Panc1 (cell line): ENCODE measurements at regions not wholly inside any gene's neighbourhood (a gene's known extent, or its start where the extent isn't known, plus 50 kb on each side); places are given as distances from the start of the nearest gene placed in this dataset.

Source experiments
- POLR2AphosphoS5 ChIP-seq: IDR thresholded peaks from 2 replicates; pipeline ENCODE4 v1.6.1; 2012; ENCODE audit warnings: mild to moderate bottlenecking, low read depth, low read length, moderate library complexity
- REST ChIP-seq, 2 experiments: IDR thresholded peaks; 2 replicates each; pipeline ENCODE4 v1.6.1; 2011 to 2012; ENCODE audit warnings: low read depth in 2 of 2, control low read depth in 1 of 2, low read length in 1 of 2, mild to moderate bottlenecking in 1 of 2, moderate library complexity in 1 of 2; ENCODE audit not compliant: insufficient read depth in 1 of 2
- TCF7L2 ChIP-seq: IDR thresholded peaks from 2 replicates; pipeline ENCODE4 v1.6.1; 2011; ENCODE audit warnings: mild to moderate bottlenecking, low read depth, low read length, inconsistent platforms
- TF ChIP-seq, protein P1 (sequence below): fragments of 450-650 bp; IDR thresholded peaks from 2 replicates; pipeline ENCODE4 v1.5.1; 2017; ENCODE audit warnings: mild to moderate bottlenecking

DNA sequence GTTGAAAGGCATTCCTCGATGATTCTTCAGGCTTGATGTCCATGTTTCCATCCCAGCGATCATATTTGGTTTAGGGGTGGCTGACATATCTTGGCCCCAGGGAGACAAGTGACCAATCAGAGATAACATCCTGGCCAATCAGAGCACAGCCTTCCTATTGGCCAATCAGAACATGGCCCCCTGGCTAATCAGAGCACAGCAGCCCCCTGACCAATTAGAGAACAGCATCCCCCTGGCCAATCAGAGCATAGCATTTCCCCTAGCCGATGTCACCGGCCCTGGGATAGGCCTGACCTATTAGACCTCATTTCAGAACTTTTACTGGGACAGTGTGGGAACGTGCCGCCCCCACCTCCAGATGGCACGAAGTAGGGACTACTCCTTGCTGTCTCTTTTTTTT lies 182.2 kb downstream of the AACS start:
- TF ChIP-seq, protein P1, sequence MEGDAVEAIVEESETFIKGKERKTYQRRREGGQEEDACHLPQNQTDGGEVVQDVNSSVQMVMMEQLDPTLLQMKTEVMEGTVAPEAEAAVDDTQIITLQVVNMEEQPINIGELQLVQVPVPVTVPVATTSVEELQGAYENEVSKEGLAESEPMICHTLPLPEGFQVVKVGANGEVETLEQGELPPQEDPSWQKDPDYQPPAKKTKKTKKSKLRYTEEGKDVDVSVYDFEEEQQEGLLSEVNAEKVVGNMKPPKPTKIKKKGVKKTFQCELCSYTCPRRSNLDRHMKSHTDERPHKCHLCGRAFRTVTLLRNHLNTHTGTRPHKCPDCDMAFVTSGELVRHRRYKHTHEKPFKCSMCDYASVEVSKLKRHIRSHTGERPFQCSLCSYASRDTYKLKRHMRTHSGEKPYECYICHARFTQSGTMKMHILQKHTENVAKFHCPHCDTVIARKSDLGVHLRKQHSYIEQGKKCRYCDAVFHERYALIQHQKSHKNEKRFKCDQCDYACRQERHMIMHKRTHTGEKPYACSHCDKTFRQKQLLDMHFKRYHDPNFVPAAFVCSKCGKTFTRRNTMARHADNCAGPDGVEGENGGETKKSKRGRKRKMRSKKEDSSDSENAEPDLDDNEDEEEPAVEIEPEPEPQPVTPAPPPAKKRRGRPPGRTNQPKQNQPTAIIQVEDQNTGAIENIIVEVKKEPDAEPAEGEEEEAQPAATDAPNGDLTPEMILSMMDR: no peak
- TF ChIP-seq TCF7L2 (no peak), POLR2AphosphoS5 (no peak), REST (IDR thresholded peaks at IDR 0.05; ENCODE audit: insufficient read depth in 1 of 2, low read depth in 2 of 2, low read length in 1 of 2) (no peak)
